Activated CD4-positive, alpha-beta T cell treated with anti-CD3 and anti-CD28 coated beads, Interleukin-10, Interleukin-2, amounts not matched to agents 100 ng/mL and 50 ng/mL, durations not matched to agents 16 hours and 8 hours (primary cell): ENCODE measurements at regions not wholly inside any gene's neighbourhood (a gene's known extent, or its start where the extent isn't known, plus 50 kb on each side); places are given as distances from the start of the nearest gene placed in this dataset.

Experiments
- DNase-seq: peaks from one replicate; pipeline ENCODE4 v3.0.0-alpha.2; 2020

- DNase-seq: no peak
Observed at GRCh38 chr6:113805811-113806495, 51.2 kb upstream of the MARCKS start.
